Uterus (tissue), 2 donors: ENCODE measurements at regions not wholly inside any gene's neighbourhood (a gene's known extent, or its start where the extent isn't known, plus 50 kb on each side); places are given as distances from the start of the nearest gene placed in this dataset.

Experiments
- CTCF ChIP-seq, 4 experiments: fragments of 200-600 bp in 2 of 4; fragments of 450-650 bp in 2 of 4; sonication (generic) in 2 of 4; IDR thresholded peaks; one replicate each; pipeline ENCODE4 v1.5.1; 2016 to 2019; ENCODE audit warnings: antibody characterized with exemption in 4 of 4, mild to moderate bottlenecking in 2 of 4, moderate library complexity in 1 of 4
- POLR2A ChIP-seq, 2 donors: fragments of 450-650 bp; IDR thresholded peaks; one replicate each; pipeline ENCODE4 v1.6.1; 2016; ENCODE audit warnings: antibody characterized with exemption in 2 of 2, mild to moderate bottlenecking in 1 of 2, moderate library complexity in 1 of 2

GRCh38 chrX:116657071-116657470 lies 194.3 kb upstream of the CT83 start:
- no peak for TF ChIP-seq CTCF (IDR thresholded peaks at IDR 0.05)
- TF ChIP-seq POLR2A (IDR thresholded peaks at IDR 0.05): no peak
